Glomerular endothelial cell (primary cell): ENCODE measurements at regions not wholly inside any gene's neighbourhood (a gene's known extent, or its start where the extent isn't known, plus 50 kb on each side); places are given as distances from the start of the nearest gene placed in this dataset.

Experiments used
- DNase-seq: peaks from one replicate; pipeline ENCODE4 v3.0.0-alpha.2; 2011; ENCODE audit warnings: low read depth, low spot score; ENCODE audit errors: extremely low read depth

DNA sequence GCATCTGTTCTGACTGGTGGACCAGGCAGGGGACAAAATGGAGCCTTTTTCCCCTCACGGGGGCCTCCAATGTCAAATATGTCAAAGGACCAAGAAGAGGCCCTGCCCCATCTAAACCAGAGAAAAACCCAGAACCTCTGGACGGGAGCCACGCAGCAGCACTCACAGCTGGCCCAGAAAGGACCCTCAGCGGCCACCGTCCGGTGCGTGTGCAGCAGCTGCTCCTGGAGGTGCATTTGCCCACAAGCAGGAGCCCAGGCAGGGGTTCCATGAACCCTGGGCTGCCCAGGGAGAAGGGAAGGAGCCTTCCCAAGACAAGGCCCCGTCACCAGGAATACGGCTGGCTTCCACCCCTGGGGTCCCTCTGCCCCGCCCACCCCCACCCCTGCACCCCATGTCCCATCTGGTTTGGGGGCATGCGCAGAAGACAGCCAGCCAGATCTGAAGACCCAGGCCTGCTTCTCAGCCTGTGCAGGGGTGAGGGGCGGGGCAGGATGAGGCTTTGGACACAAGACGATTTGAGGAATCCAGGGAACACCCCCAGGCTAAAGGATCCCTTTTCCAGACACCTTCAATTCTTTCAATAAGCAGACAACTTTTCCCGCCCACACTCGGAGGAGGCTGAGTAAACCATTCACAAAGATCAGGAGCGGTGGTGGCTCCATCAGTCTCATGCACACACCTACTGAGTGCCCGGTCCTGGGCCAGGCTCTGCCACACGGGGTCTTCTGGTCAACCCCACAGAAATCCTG is 423.1 kb downstream of the SHANK2 start:
- DNase-seq: no peak

DNA sequence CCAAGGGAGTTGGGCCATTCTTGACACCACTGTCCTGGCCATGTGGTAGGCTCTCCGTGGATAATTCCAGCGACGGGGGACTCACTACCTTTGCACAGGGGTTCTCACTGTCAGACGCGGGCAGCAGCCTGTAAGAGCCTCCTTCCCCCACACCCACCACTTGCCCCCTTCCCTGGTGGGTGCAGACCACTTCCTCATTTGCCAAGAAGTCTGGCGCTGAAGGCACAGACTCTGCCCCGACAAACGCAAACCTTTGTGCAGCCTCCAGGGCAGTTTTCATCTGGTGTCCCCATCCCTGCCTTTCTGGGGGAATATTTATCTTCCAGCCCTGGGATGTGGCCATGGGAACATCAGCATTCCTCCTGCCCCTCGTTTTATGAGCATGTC is 422.5 kb downstream of the SHANK2 start:
- no peak for DNase-seq

DNA sequence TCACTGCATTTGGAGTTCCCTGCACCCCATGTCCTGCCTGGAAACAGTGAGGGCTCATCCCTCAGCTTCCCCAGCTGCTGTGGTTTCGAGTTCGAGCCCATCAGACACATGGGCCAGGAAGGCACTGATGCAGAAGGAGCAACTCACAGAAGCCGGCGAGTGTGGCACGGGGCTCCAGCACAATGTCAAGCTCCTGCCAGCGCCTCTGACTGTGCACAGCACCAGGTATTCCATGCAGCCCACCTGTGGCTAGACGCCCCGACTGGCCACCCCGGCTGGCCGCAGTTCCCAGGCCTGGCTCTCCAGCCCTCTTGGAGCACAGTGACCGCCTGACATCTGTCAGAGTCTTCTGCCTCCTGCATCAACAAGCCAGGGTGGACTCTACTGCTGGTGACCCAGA is 419.4 kb downstream of the SHANK2 start:
- DNase-seq: no peak

DNA sequence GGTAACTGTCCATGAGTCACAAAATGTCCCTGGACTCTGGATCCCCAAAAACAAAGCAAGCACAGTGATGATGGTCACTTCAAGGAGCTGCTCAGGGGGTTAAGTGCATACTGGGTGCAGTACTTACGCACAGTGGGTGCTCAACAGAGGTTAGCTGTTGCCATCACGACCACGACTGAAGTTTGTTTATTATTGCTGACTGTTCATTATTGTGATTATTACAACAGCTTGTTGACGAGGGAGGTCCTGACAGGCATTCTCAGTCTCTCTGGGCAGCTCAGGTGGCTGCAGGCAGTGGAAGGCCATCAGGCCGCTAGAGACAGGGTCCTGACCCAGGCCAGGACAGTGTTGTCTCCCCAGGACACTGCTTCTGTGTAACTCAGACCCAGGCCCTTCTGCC is 418.8 kb downstream of the SHANK2 start:
- no peak for DNase-seq

DNA sequence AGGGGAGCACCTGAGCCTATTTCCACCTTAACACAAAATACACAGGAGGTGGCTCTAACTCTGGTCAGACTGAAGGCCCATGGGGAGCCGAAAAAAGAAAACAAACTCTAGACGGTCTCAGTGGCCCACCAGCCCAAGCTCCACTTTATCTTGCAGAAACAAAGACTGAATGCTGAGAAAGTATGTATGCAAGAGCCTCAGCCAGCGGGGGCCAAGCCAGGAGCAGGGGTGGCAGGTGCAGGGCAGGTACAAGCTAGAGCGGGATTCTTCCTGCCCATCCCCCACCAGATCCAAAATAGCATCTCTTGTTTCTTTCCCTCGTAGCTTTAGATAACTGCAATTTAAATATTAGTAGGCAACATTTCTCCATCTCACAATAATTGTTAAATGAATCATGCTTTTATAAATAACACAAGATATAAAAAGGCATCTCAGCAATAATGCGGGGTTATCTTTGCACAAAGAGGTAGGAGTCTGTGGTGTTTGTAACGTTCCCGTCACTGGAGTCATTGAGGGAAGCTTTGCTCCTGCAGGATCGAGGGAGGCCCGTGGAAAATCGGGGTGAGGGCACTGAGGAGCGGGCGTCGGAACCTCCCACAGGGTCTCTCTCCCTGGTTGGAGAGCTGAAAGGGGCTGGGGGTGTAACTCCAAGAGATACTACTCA is 418.0 kb downstream of the SHANK2 start:
- no peak for DNase-seq

DNA sequence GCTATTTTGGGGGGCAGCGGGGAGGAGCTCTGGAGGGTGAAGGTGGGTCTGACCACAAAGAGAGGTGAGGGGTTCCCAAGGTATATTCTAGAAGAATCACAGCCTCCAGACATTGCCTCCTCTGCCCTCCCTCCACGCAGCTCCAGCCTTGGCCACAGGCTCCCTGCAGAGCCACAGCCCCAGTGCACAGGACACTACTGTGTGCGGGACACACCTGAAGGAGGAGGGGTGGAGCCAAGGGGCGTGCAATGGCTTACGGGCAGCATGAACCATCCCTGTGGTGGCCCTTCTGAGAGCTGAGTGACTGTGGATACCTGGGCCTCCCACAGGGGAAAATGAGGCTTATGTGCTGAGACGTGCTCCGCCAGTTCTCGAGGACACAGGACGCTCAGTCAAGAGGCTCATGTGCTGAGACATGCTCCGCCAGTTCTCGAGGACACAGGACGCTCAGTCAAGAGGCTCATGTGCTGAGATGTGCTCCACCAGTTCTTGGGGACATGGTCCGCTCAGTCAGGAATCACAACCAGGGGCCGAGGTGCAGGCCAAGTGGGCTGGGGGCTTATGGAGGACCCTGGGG is 417.3 kb downstream of the SHANK2 start:
- no peak for DNase-seq

DNA sequence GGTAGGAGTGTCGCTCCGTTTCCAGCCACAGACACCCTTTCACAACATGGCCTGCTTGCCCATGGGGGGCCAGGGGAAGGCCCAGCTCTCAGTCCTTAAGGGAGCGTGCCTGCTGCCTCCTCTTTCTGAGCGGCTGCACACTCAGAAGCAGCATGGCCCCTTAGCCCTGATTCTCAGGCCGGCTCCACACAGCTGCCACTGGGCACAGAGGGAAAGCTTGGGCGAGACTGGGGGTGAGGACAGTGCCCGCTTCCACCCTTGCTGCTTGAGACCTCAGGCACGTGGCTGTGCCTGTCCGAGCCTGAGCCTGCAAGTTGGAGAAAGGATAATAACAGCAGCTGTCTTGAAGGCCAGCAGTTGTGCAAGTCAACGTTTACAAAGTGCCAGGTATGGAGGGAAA is 416.3 kb downstream of the SHANK2 start:
- DNase-seq: no peak

DNA sequence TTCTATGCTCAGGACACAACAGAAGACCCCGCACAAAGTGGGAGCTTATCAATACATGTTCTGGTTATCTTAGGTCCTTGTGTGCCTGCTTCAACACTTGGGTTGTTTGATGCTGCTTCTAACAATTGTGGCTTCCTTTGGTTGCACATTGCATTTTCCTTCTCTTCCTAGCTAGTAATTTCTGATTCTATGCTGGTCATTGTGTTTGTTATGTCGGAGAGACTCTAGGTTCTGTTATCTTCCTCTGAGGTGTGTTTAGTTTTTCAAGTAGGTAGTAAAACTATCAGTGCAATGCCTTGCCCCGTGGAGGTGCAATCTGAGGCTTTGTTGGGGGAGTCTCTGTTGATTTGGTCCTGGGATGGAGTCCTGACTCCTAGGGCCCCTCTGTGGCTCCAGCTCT is 414.2 kb downstream of the SHANK2 start:
- DNase-seq: no peak

DNA sequence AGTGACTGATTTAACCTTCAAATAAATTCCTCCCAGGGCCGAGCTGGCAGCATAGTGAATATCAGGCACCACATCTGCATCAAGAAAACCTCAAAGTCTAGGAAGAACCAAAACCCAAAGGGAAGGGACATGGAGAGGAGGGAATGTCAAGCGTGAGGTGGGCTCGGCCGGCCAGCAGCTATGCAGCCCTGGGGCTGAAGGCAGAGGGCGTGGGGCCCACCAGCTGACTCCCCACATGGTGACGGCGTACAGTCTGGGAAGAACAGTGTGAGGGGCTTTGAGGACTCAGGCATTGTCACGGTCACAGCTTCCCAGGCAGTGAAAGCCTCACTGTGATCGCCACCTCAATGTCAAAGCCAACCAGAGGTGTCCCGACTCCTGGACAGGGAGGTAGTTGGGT is 412.5 kb downstream of the SHANK2 start:
- no peak for DNase-seq

DNA sequence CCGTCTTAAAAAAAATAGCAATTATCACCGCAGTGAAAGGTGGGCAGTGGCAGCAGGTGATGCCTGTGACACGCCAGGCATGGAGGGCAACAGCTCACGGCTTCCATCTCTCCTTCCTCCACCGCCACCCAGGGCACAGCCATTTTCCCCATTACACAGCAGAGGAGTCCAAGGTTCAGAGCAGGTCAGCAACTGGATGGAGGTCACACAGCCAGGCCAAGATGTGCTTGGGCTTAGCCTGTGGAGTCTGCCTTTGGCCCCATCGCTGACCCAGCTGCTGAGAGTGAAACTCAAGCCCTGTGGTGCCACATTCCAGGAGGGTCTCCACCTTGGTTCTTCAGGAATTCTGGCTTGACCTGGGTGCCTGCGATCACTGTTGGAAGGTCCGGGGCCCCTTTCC is 411.1 kb downstream of the SHANK2 start:
- no peak for DNase-seq

DNA sequence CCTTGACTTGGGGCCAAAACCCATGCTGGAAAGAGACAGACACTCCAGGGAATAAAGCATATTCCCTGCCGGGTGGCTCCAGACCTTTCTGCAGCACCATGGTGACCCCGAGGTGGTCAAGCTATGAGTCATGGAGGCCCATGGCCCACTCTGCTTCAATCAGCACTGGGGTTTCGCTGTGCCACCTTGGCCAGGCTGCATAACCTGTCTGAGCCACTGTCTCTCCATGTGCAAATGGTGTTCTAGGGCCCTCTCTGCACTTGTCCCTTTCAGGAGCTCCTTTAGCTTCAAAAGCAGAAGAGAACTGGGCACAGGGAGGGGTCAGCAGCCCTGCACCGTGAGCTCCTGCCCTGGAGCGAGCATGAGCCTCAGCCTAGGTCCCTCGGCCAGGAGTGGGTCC is 410.1 kb downstream of the SHANK2 start:
- no peak for DNase-seq

DNA sequence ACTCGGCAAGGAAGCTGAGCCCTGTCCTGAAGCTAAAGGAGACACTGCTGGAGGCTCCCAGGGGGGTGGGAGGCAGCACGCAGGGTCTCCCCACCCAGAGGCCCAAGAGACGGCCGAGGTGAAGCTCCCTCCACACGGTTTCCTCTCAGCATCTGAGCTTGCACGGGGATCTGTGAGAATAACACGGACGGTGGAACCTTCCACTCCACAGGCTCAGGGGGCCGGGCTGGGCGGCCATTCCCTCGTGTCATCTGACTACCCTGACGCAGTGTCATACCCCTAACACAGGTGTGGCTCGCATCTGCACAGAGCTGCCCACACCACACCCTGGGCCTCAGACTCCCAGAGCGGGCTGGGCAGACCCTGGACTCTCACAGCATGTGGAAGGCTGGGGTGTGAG is 409.7 kb downstream of the SHANK2 start:
- DNase-seq: no peak

DNA sequence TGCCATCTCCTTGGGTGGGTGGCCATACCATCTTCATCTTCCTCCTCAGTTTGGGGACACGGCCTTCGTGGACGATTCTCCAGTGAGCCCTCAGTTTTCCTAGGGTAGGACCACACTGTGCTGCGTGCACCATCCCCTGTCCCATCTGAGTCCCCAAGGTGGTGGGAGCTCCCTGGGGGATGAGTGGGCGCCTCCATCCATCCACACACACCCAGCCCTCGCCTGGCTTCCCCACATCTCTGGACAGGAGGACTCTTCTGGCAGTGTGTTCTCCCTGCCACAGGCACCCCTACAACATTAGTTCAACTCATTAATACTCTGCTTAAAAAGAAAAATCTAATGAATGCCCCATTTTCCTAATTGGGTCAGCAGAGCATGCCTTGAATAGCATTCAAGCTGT is 408.5 kb downstream of the SHANK2 start:
- DNase-seq: no peak

DNA sequence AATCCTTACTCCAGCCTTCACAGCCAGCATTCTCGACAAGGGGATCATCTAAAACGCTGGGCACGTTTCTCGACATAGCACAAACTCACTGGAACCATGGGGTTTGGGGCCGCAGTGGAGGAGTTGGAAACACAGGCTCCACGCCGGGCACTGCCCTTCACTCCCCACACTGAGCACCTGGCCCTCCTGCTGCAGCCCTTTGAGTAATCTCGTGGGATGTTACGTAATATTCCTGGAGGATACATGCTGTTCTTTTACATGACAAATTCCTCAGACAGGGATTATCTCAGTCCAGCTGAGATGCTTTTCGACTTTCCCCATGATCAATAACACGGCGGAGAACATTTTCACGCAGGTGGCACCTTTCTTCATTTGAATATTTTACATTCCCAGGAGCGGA is 408.0 kb downstream of the SHANK2 start:
- no peak for DNase-seq

DNA sequence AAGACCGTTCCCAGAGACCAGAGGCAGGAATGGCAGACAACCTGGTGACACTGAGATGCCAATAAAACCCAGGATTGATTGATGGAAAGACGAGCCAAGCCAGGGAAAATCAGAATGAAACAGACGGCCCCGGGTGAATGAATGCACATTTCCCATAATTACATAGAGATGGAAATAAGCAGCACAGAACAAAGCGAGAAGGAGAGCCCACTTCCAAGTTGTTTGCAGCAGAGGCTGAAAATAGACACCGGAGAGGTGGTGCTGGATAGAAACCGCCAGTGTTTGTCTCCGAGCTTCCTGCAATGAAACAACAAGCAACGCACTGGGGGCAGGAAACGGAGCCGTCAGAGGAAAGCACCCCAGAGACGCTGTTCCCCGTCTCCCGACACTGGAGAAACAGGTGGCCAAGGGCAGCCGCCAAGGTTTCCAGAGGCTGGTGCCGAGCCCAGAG is 406.8 kb downstream of the SHANK2 start:
- no peak for DNase-seq

DNA sequence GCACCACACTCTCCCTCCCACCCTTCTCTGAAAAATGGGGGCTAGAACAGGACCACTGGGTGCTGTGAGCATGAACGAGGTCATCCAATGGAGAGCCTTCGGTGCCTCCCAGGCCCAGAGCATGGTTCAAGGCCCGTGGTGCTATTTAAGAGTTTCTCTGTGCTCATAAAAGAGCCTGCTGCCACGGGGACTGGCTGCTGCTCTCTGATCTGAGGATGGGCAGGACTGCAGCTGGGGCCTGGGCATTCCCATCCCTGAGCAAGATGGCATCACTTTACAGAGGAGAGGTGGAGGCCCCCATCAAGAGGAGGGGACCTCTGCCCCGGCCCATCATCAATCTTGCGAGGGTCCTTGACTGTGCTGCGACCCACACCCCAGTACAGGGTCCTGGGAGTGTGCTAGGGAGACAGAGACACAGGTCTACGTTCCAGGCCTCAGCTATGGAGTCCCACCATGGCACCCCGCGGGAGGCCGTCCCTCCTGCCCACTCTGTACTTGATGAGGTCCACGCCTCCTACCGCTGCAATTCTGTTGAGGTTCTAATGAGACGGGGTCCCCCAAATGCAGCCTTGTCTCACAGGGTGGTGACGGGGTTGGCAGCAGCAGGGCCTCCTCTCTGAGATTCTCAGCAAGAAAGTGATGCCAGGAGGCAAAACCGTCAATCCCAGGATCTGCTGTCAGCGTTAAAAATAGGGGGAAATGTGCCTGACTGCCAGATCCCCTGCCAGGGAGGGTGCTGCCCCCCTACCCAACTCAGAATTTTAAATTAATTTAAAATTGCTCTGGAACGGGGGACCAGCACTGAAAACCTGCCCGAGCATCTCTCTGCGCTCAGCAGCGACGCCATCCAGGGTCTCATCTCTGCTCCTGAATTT is 405.4 kb downstream of the SHANK2 start:
- DNase-seq: no peak

DNA sequence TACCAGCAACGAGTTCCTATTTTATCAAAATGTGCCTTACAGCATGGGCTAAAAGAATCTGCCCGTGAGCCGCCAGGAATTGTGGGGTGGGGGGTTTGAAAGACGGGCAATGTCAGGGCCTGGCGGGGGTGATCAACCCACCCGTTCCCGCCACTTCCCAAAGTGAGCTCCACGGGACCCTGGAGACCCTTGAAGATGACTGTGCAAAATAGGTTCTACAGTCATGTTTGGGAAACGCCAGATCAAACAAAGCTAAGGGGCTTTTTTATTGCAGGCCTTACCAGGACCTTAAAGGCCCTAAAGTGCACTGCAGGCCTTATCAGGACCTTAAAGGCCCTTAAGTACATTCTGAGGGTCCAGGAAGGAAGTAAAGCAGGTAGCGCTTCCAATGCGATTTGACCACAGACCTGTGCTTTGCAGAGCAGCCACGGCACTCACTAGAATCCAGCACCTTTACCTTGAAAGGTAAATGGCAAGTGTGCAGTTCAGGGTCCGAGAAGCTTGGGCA is 404.1 kb downstream of the SHANK2 start:
- no peak for DNase-seq

DNA sequence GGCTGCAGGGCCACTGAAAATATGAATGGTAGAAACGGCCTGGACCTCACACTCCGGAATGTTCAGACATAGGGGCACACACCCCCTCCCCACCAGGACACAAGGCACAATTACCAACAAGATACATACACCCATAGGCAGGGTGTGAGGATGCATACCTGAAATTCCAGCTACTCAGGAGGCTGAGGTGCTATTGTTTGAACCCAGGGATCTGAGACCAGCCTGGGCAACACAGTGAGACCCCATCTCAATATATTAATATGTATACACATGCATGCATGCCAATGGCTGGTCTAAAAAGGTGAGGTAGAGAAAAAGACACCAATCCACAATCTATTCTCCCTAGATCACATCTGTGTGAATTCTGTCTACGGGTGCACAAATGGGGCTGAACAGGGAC is 403.3 kb downstream of the SHANK2 start:
- DNase-seq: no peak

DNA sequence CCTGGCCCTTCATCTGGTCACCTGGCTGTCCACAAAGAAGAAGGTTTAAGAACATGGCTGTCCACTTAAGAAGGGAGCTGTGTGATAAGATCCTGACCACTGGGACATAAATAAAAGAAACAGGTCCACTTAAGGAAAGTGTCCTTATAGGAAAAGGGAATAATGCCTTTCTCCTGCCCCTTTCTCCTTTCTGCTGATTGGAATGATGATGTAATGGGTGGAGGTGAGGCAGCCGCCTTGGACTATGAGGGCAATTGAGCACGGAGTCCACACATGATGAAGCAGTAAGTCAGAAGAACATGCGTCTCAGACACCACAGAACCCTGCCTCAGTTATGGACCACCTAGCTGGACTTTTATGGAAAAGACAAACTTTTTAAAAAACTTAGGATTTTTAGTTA is 401.1 kb downstream of the SHANK2 start:
- no peak for DNase-seq

DNA sequence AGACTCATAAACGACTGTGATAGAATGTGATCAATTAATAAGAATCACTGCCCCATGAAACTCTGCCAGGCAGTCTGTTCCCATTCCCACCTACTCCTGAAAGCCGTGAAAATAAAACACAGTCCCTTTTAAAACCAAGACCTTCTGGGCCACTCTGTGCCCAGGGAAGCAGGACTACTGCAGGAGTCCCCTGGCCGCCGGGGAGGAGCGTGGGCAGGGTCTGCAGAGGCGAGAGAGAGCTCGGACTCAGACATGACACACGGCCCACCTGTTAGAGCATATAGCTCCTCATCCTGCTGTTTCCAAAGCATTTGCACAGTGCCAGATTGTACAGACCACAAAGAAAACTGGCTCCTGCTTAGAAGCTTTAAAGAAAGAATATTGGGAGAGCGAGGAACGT is 400.5 kb downstream of the SHANK2 start:
- no peak for DNase-seq
